Activated CD4-positive, alpha-beta T cell treated with anti-CD3 and anti-CD28 coated beads, Interleukin-2, amount 10 ng/mL, durations not matched to agents 7 days and 5 days (primary cell): ENCODE measurements at regions not wholly inside any gene's neighbourhood (a gene's known extent, or its start where the extent isn't known, plus 50 kb on each side); places are given as distances from the start of the nearest gene placed in this dataset.
"Not testable (repeated sequence)": the region's sequence is repeated elsewhere in the genome, so short reads cannot be mapped to it uniquely, and the experiment has no call there.

Experiments used
- CTCF ChIA-PET: fragments of 350-600 bp; sonication (Branson Sonifier 250); formaldehyde crosslinking; loops from one replicate; lab custom pipeline; 2021; ENCODE audit warnings: antibody characterized with exemption; lab: Charles Lee
- POLR2A ChIA-PET: fragments of 350-600 bp; sonication (Branson Sonifier 250); formaldehyde crosslinking; loops from one replicate; lab custom pipeline; 2021; ENCODE audit warnings: antibody characterized with exemption; lab: Charles Lee
- DNase-seq: peaks from one replicate; pipeline ENCODE4 v3.0.0-alpha.2; 2020
- H3K27ac Mint-ChIP-seq: one replicate; pipeline ENCODE4 v1.8.0; 2021; ENCODE audit warnings: mild to moderate bottlenecking, moderate library complexity, mixed read lengths
- H3K27me3 Mint-ChIP-seq: one replicate; pipeline ENCODE4 v1.8.0; 2021; ENCODE audit warnings: mixed read lengths
- H3K36me3 Mint-ChIP-seq: one replicate; pipeline ENCODE4 v1.8.0; 2021; ENCODE audit warnings: low read depth, mixed read lengths
- H3K4me1 Mint-ChIP-seq: one replicate; pipeline ENCODE4 v1.8.0; 2021; ENCODE audit warnings: mixed read lengths
- H3K4me3 Mint-ChIP-seq: one replicate; pipeline ENCODE4 v1.8.0; 2021; ENCODE audit warnings: mild to moderate bottlenecking, moderate library complexity, mixed read lengths
- H3K9me3 Mint-ChIP-seq: one replicate; pipeline ENCODE4 v1.8.0; 2021; ENCODE audit warnings: mixed read lengths

DNA sequence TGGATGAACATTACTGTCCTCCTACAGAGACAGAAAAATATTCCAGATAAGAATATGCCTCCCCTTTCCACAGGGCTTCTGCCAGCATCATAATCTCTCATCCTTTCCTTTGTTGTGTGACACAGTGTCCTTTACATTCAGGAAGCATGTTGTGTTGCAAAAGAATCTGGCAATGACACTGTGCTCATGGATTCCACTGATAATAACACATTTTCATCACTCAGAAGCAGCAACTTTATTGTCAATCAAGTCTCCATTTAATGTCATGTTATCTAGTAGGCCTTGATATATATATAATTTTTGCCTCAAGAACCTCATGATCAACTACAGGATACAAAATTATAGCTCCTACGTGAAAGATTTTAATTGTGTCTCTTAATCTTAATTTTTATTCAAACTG, 833.9 kb downstream of the FSTL5 start:
- ChIA-PET POLR2A (no interaction called here), CTCF (interaction anchor here (1.5 kb wide), 1 partner anchor 40 kb away, joined by 4 read pairs; no protein-coding TSS in a partner anchor)
- H3K4me3 Mint-ChIP-seq = no peak overlapping the region
- peaks cover 5% of the 10 kb centered on the region for H3K9me3 Mint-ChIP-seq
- no peaks in the 10 kb centered on the region for H3K4me1 Mint-ChIP-seq
- H3K27me3 Mint-ChIP-seq = no peaks in the 10 kb centered on the region
- no peaks in the 10 kb centered on the region for H3K36me3 Mint-ChIP-seq
- DNase-seq = no peak
- no peak overlapping the region for H3K27ac Mint-ChIP-seq

DNA sequence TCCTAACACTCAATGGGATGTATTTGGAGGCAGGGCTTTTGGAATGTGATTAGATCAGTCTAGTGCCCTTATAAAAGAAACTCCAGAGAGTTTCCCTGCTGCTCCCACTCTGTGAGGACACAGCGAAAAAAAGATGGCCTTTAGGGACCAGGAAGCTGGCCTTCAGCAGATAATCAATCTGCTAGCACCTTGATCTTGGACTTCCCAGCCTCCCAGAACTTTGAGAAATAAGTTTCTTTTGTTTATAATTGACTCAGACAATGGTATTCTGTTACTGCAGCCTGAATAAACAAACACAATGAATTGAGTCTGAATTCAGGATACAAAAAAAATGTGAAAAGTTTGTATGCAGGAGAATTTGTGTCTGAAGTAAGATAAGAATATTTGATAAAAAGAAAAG, 842.1 kb downstream of the FSTL5 start:
- Mint-ChIP-seq H3K27ac (no peak overlapping the region), H3K9me3 (no peaks in the 10 kb centered on the region)

DNA sequence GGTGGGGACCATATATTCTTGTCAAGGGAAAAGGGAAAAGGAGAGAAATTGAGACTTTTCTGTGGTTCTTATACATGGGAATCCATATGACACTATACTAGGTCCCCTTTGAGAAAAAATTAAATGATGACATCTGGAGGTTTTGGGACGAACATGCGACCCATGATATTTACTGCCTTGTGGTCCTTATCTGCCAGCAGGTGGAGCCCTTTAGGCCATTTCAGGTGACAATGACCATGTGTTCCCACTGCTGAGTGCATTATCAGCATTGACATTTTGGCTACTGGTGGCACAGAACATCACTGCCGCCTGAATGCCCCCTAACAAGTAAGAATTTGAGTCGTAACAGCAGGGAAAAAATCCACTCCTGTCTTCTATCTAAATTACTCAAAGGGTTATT, 843.4 kb downstream of the FSTL5 start:
- H3K4me3 Mint-ChIP-seq = no peak overlapping the region
- H3K9me3 Mint-ChIP-seq = no peaks in the 10 kb centered on the region
- no peaks in the 10 kb centered on the region for H3K27me3 Mint-ChIP-seq
- ChIA-PET CTCF (no interaction called here), POLR2A (no interaction called here)
- H3K27ac Mint-ChIP-seq = no peak overlapping the region
- H3K4me1 Mint-ChIP-seq = no peaks in the 10 kb centered on the region
- DNase-seq = no peak
- no peaks in the 10 kb centered on the region for H3K36me3 Mint-ChIP-seq

More for the DNA sequence above, 842.1 kb downstream of the FSTL5 start:
- CTCF ChIA-PET = no interaction called here
- POLR2A ChIA-PET = no interaction called here
- Mint-ChIP-seq H3K4me3 (no peak overlapping the region), H3K36me3 (no peaks in the 10 kb centered on the region), H3K4me1 (no peaks in the 10 kb centered on the region), H3K27me3 (no peaks in the 10 kb centered on the region)
- no peak for DNase-seq

DNA sequence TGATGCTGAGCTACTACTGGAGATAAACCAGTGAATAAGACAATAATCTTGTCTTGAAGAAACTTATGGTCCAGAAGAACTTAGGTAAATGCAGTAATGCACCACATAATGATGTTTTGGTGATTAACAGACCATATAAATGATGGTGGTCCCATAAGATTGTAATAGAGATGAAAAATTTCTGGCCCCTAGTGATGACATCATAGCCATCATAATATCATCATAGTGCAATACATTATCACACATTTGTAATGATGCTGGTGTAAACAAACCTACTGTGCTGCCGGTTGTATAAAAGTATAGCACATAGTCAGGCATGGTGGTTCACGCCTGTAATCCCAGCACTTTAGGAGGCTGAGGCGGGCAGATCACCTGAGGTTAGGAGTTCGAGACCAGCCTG, 846.8 kb downstream of the FSTL5 start:
- ChIA-PET CTCF (no interaction called here), POLR2A (no interaction called here)
- no peaks in the 10 kb centered on the region for H3K27me3 Mint-ChIP-seq
- no peak overlapping the region for H3K4me3 Mint-ChIP-seq
- DNase-seq = no peak
- H3K4me1 Mint-ChIP-seq = no peaks in the 10 kb centered on the region
- no peaks in the 10 kb centered on the region for H3K9me3 Mint-ChIP-seq
- H3K27ac Mint-ChIP-seq = no peak overlapping the region
- no peaks in the 10 kb centered on the region for H3K36me3 Mint-ChIP-seq

DNA sequence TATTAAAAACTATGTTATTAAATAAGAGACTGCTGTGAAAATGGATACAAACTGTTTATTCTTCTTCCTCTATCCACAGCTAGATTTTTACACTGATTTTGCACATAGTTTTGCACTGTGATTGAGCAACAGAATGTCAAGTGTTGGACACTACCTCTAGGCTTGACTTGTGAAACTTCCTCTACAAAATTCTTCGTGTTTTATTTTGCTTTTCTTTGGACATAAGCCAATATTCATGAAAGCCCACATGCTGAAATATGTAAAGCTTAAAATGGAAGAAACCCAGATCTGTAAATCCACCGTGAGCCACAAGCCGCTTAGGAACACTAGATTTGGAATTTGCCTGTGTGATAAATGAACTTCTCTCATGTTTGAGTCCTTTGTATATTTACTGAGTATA, 849.4 kb downstream of the FSTL5 start:
- no peak overlapping the region for H3K27ac Mint-ChIP-seq
- no peaks in the 10 kb centered on the region for H3K36me3 Mint-ChIP-seq
- H3K27me3 Mint-ChIP-seq = no peaks in the 10 kb centered on the region
- H3K4me1 Mint-ChIP-seq = no peaks in the 10 kb centered on the region
- H3K4me3 Mint-ChIP-seq = no peak overlapping the region
- no peak for DNase-seq
- H3K9me3 Mint-ChIP-seq = no peaks in the 10 kb centered on the region
- CTCF ChIA-PET = no interaction called here
- POLR2A ChIA-PET = no interaction called here

DNA sequence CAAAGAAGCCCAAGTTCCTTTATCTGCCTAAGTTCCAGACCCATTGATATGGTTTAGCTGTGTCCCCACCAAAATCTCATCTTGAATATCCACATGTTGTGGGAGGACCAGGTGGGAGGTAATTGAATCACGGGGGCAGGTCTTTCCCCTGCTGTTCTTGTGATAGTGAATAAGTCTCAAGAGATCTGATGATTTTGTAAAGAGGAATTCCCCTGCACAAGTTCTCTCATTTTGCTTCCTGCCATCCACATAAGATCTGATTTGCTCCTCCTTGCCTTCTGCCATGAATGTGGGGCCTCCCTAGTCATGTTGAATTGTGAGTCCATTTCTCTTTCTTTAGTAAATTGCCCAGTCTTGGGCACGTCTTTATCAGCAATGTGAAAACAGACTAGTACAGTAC, 860.2 kb downstream of the FSTL5 start:
- Mint-ChIP-seq H3K27ac (no peak overlapping the region), H3K9me3 (peaks cover 11% of the 10 kb centered on the region), H3K36me3 (no peaks in the 10 kb centered on the region), H3K4me3 (no peak overlapping the region), H3K4me1 (no peaks in the 10 kb centered on the region), H3K27me3 (no peaks in the 10 kb centered on the region)
- DNase-seq = no peak
- POLR2A ChIA-PET = no interaction called here
- CTCF ChIA-PET = no interaction called here

DNA sequence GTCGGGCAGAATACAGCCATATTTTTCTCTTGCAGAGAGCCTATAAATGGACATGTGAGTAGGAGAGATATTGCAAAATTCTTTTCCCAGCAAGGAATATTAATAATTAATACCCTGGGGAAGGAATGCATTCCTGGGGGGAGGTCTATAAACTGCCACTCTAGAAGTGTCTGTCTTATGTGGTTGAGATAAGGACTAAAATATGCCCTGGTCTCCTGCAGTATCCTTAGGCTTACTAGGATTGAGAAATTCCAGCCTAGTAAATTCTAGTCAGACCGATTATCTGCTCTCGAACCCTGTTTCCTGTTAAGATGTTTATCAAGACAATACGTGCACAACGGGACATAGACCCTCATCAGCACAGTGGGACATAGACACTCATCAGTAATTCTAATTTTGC, 872.6 kb downstream of the FSTL5 start:
- no peak for DNase-seq
- no peaks in the 10 kb centered on the region for H3K4me1 Mint-ChIP-seq
- POLR2A ChIA-PET = no interaction called here
- H3K4me3 Mint-ChIP-seq = no peak overlapping the region
- CTCF ChIA-PET = no interaction called here
- H3K27ac Mint-ChIP-seq = no peak overlapping the region
- H3K27me3 Mint-ChIP-seq = no peaks in the 10 kb centered on the region
- peaks cover 9% of the 10 kb centered on the region for H3K9me3 Mint-ChIP-seq
- no peaks in the 10 kb centered on the region for H3K36me3 Mint-ChIP-seq

DNA sequence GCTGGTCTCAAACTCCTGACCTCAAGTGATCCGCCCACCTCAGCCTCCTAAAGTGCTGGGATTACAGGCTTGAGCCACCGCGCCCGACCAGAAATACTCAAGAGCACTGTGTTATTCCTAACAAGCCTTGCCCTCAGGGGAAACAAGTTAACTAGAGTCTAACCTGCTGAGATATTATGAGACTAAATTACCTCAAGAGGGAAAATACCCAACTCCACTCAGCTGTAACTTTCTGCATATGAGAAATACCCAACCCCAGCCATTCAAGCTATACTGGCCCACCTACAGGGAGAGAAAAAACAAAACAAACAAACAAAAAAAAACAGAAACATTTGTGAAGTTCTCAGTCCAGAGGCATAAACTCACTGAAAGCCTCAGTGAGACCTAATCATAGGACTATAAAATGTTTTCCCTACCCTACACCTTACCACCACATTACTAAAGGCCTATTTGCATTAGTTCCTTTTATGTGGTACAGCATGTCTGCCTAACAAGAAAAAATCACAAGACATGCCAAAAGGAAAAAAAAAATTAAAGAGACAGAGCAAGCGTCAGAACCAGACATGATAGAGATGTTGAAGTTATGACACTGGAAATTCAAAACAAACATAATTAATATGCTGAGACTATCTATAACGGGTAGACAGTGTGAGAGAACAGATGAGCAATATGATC, 876.0 kb downstream of the FSTL5 start:
- peaks cover 12% of the 10 kb centered on the region for H3K9me3 Mint-ChIP-seq
- H3K4me3 Mint-ChIP-seq = no peak overlapping the region
- no peaks in the 10 kb centered on the region for H3K4me1 Mint-ChIP-seq
- no peaks in the 10 kb centered on the region for H3K36me3 Mint-ChIP-seq
- no peaks in the 10 kb centered on the region for H3K27me3 Mint-ChIP-seq
- POLR2A ChIA-PET = no interaction called here
- H3K27ac Mint-ChIP-seq = no peak overlapping the region
- CTCF ChIA-PET = no interaction called here
- no peak for DNase-seq

DNA sequence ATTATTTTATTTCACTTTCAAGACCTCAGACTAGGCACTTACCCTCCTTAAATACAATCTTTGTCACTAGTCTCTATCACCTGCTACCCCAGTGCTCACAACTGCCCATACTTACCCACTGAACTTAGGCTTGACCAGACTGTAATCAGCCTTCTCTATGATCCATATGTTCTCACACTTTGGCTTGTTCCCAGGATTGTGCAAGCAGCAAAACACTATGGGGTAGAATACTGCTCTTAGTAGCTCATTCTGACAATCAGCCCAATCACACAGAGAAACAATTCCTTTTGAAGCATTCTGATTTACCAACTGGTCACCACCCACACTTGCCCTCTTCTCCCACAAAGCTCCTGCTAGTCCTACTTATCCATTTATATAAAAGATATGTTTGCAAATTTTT, 878.3 kb downstream of the FSTL5 start:
- Mint-ChIP-seq H3K27me3 (no peaks in the 10 kb centered on the region), H3K36me3 (no peaks in the 10 kb centered on the region), H3K4me1 (no peaks in the 10 kb centered on the region), H3K27ac (no peak overlapping the region), H3K4me3 (no peak overlapping the region), H3K9me3 (peaks cover 4% of the 10 kb centered on the region)
- POLR2A ChIA-PET = no interaction called here
- no peak for DNase-seq
- CTCF ChIA-PET = no interaction called here

DNA sequence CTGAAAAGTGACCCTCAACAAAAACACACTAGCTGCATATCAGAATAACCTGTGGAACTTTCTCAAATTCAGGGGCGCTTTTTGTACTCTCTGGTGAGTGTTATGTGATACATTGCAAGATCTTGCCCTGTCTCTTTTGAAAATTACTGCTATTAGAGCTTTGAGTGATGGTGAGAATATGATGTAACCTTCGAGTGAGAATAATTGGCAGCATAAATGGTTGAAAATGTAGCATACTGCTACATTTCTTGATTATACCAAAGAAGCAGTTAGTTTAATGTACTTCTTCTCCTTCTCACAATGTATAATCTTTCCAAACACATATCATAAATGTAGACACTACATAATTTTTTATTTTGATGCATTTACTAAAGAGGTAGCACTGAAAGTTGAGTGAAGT, 882.9 kb downstream of the FSTL5 start:
- ChIA-PET CTCF (no interaction called here), POLR2A (no interaction called here)
- Mint-ChIP-seq H3K27ac (no peak overlapping the region), H3K4me1 (no peaks in the 10 kb centered on the region), H3K9me3 (peaks cover 10% of the 10 kb centered on the region), H3K4me3 (no peak overlapping the region), H3K27me3 (no peaks in the 10 kb centered on the region), H3K36me3 (no peaks in the 10 kb centered on the region)
- no peak for DNase-seq

DNA sequence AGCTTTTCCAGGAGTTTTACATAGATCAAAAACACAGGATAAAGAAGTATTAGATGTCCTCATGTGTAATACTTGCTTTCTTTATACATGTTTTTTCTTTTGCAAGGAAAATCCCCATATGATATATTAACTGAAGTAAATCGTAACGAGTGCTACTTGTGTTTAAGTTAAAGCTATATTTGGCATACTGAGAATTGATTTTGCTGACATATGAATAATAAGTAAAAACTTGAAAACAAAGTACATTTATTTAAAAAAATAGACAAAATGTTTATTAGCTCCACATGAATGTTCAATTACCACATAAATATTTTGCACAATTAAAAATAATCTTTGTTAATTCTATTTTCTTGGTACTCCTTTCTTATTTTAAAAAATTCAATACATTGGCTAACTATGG, 884.7 kb downstream of the FSTL5 start:
- Mint-ChIP-seq H3K9me3 (peaks cover 6% of the 10 kb centered on the region), H3K4me3 (no peak overlapping the region), H3K4me1 (no peaks in the 10 kb centered on the region), H3K27me3 (no peaks in the 10 kb centered on the region), H3K36me3 (no peaks in the 10 kb centered on the region), H3K27ac (no peak overlapping the region)
- ChIA-PET CTCF (interaction anchor here (0.6 kb wide), 1 partner anchor 298 kb away, joined by 3 read pairs; no protein-coding TSS in a partner anchor), POLR2A (no interaction called here)
- DNase-seq = no peak

DNA sequence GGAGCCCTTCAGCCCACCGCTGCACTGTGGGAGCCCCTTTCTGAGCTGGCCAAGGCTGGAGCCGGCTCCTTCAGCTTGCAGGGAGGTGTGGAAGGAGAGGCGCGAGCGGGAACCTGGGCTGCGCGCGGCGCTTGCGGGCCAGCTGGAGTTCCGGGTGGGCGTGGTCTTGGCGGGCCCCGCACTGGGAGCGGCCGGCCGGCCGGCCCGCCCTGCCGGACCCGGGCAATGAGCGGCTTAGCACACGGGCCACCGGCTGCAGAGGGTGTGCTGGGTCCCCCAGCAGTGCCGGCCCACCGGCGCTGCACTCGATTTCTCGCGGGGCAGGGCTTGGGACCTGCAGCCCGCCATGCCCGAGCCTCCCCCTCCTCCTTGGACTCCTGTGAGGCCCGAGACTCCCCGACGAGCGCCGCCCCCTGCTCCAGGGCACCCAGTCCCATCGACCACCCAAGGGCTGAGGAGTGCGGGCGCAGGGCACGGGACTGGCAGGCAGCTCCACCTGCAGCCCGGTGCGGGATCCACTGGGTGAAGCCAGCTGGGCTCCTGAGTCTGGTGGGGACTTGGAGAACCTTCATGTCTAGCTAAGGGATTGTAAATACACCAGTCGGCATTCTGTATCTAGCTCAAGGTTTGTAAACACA, 886.5 kb downstream of the FSTL5 start:
- CTCF ChIA-PET, DNase-seq, H3K9me3 Mint-ChIP-seq, H3K4me3 Mint-ChIP-seq, H3K4me1 Mint-ChIP-seq, H3K27ac Mint-ChIP-seq, H3K36me3 Mint-ChIP-seq, POLR2A ChIA-PET, H3K27me3 Mint-ChIP-seq: not testable (repeated sequence)

DNA sequence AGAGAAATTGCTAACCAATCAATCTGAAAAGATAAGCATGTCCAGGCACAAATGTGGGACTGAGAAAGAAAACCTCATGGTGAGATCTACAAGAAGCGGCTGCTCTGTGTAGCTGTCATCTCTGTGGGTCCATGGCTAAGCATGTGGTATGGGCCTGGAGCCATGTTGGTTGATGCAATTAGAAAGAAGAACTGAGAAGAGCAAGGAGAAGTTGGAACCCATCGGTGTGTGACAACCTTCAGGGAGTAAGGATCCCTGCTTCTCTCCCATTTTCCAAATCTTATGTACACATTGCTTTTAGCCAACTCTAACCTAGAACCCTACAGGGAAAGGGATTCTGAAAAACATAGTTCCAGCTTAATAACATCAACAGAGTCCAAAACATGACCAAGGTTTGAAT, 890.2 kb downstream of the FSTL5 start:
- Mint-ChIP-seq H3K27ac (no peak overlapping the region), H3K4me1 (no peaks in the 10 kb centered on the region), H3K9me3 (peaks cover 8% of the 10 kb centered on the region), H3K27me3 (no peaks in the 10 kb centered on the region), H3K4me3 (no peak overlapping the region), H3K36me3 (no peaks in the 10 kb centered on the region)
- ChIA-PET CTCF (no interaction called here), POLR2A (no interaction called here)
- DNase-seq = no peak

DNA sequence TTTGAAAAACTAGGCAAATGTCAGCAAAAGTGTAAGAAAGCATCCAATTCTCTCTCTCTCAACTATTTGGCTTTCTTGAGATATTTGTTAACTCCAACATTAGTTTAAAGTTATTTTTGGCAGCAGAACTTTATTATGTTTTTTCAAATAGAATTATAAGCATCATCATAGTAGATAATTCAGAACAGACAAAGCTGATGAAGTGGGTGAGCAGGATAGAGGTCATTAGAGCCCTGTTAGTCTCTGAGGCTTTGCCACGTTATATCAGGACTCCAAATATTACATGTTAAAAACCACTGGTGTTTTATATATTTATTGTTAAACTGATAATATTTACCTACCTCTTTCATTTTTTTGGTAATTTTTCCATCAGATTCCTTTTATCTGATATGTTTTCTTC, 903.0 kb downstream of the FSTL5 start:
- Mint-ChIP-seq H3K4me3 (no peak overlapping the region), H3K27ac (no peak overlapping the region), H3K27me3 (no peaks in the 10 kb centered on the region), H3K4me1 (no peaks in the 10 kb centered on the region), H3K36me3 (peaks cover 2% of the 10 kb centered on the region), H3K9me3 (peaks cover 17% of the 10 kb centered on the region)
- POLR2A ChIA-PET = no interaction called here
- CTCF ChIA-PET = no interaction called here
- no peak for DNase-seq
